CD4-positive, alpha-beta T cell treated with Interleukin-17A for 4 hours (primary cell): ENCODE measurements at regions not wholly inside any gene's neighbourhood (a gene's known extent, or its start where the extent isn't known, plus 50 kb on each side); places are given as distances from the start of the nearest gene placed in this dataset.
"Not testable (repeated sequence)": the region's sequence is repeated elsewhere in the genome, so short reads cannot be mapped to it uniquely, and the experiment has no call there.

Source experiments
- DNase-seq: peaks from one replicate; pipeline ENCODE4 v3.0.0-alpha.2; 2020; ENCODE audit warnings: mixed read lengths

- DNase-seq, result no peak
These were observed 68.4 kb upstream of the TMEM229A start for GRCh38 chr7:124101173-124101768.

GRCh38 chr7:124100190-124100589 is 67.3 kb upstream of the TMEM229A start:
- DNase-seq, result no peak

GRCh38 chr7:124099585-124099984 is 66.7 kb upstream of the TMEM229A start:
- not testable (repeated sequence) for DNase-seq

- no peak for DNase-seq
These were observed 56.8 kb upstream of the TMEM229A start for GRCh38 chr7:124089621-124090020.

GRCh38 chr7:124088590-124088989 is 55.7 kb upstream of the TMEM229A start:
- DNase-seq, result no peak

GRCh38 chr7:124086843-124087242 is 54.0 kb upstream of the TMEM229A start:
- DNase-seq, result no peak

GRCh38 chr7:124085179-124085578 is 52.3 kb upstream of the TMEM229A start:
- no peak for DNase-seq

- DNase-seq, result no peak
These were observed 51.2 kb upstream of the TMEM229A start for GRCh38 chr7:124084024-124084423.
